Endothelial cell (in vitro differentiated cells): ENCODE measurements at regions not wholly inside any gene's neighbourhood (a gene's known extent, or its start where the extent isn't known, plus 50 kb on each side); places are given as distances from the start of the nearest gene placed in this dataset.

ENCODE experiments used
- DNase-seq: peaks from one replicate; pipeline ENCODE4 v3.0.0; 2021; ENCODE audit warnings: low spot score
- H3K27ac Mint-ChIP-seq: one replicate; pipeline ENCODE4 v1.8.0; 2021; ENCODE audit warnings: mixed read lengths, inconsistent platforms; ENCODE audit not compliant: unreplicated experiment
- H3K27me3 Mint-ChIP-seq: one replicate; pipeline ENCODE4 v1.8.0; 2021; ENCODE audit warnings: mild to moderate bottlenecking, moderate library complexity, mixed read lengths, inconsistent platforms; ENCODE audit not compliant: unreplicated experiment
- H3K36me3 Mint-ChIP-seq: one replicate; pipeline ENCODE4 v1.8.0; 2021; ENCODE audit warnings: mild to moderate bottlenecking, low read depth, mixed read lengths, inconsistent platforms; ENCODE audit not compliant: unreplicated experiment
- H3K4me1 Mint-ChIP-seq: one replicate; pipeline ENCODE4 v1.8.0; 2021; ENCODE audit warnings: mild to moderate bottlenecking, mixed read lengths, inconsistent platforms; ENCODE audit not compliant: unreplicated experiment
- H3K4me3 Mint-ChIP-seq: one replicate; pipeline ENCODE4 v1.8.0; 2021; ENCODE audit warnings: mild to moderate bottlenecking, mixed read lengths, inconsistent platforms; ENCODE audit not compliant: unreplicated experiment
- H3K9me3 Mint-ChIP-seq: one replicate; pipeline ENCODE4 v1.8.0; 2021; ENCODE audit warnings: mixed read lengths, inconsistent platforms; ENCODE audit not compliant: unreplicated experiment
- TF ChIP-seq, protein P1 (sequence below): fragments of 200-600 bp; sonication (generic); IDR thresholded peaks from one replicate; pipeline ENCODE4 v1.5.0; 2021; ENCODE audit warnings: antibody characterized with exemption; ENCODE audit not compliant: unreplicated experiment

DNA sequence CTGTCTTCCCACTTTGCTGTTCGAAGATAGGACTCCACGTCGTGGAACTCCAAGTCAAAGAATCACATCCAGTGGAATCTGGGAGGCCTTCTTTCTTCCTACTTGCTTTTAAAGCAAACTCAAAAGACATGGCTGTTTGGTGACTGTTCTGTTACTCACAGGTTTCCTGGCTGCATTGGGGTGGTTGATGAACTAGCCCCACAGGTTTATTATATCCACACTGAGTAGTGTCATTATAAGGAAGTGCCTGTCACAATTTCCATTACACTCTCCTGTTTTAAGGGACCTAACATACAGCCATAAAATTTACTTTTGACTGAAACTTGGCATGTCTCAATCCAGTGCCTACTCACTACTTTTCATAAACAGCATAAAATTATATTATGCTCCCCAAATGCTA is 287.3 kb upstream of the SP4 start:
- DNase-seq, result no peak
- Mint-ChIP-seq H3K27me3 (peaks cover 2% of the 10 kb centered on the region), H3K36me3 (no peaks in the 10 kb centered on the region), H3K9me3 (no peaks in the 10 kb centered on the region), H3K4me1 (no peaks in the 10 kb centered on the region), H3K4me3 (no peak overlapping the region), H3K27ac (no peak overlapping the region)
- TF ChIP-seq, protein P1, sequence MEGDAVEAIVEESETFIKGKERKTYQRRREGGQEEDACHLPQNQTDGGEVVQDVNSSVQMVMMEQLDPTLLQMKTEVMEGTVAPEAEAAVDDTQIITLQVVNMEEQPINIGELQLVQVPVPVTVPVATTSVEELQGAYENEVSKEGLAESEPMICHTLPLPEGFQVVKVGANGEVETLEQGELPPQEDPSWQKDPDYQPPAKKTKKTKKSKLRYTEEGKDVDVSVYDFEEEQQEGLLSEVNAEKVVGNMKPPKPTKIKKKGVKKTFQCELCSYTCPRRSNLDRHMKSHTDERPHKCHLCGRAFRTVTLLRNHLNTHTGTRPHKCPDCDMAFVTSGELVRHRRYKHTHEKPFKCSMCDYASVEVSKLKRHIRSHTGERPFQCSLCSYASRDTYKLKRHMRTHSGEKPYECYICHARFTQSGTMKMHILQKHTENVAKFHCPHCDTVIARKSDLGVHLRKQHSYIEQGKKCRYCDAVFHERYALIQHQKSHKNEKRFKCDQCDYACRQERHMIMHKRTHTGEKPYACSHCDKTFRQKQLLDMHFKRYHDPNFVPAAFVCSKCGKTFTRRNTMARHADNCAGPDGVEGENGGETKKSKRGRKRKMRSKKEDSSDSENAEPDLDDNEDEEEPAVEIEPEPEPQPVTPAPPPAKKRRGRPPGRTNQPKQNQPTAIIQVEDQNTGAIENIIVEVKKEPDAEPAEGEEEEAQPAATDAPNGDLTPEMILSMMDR, result no peak

GRCh38 chr7:21141476-21141875 is 286.4 kb upstream of the SP4 start:
- Mint-ChIP-seq H3K36me3 (no peaks in the 10 kb centered on the region), H3K27ac (no peak overlapping the region), H3K27me3 (peaks cover 3% of the 10 kb centered on the region), H3K4me1 (no peaks in the 10 kb centered on the region), H3K9me3 (no peaks in the 10 kb centered on the region), H3K4me3 (no peak overlapping the region)
- TF ChIP-seq, protein P1, result no peak
- no peak for DNase-seq

DNA sequence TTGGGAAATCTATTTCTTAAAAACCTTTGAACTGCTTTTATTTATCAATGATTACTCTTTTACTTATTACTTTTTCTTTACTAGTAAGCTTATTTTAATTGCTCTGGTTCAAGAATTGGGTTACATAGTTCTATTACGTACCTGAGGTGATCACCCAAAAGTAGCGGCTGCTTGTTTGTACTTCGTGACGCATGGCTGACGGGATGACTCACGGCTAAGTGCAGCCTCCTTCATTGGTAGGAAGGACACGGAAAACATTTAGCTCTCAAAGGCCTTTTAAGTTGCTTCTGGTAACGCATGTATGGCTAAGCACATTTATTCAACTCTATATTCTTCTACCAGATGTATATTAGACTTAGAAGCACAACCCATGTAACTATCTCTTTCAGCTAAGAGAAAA is 285.8 kb upstream of the SP4 start:
- DNase-seq, result no peak
- H3K36me3 Mint-ChIP-seq, result no peaks in the 10 kb centered on the region
- no peak overlapping the region for H3K4me3 Mint-ChIP-seq
- peaks cover 3% of the 10 kb centered on the region for H3K27me3 Mint-ChIP-seq
- no peak overlapping the region for H3K27ac Mint-ChIP-seq
- H3K4me1 Mint-ChIP-seq, result no peaks in the 10 kb centered on the region
- H3K9me3 Mint-ChIP-seq, result no peaks in the 10 kb centered on the region
- TF ChIP-seq, protein P1, result no peak

- Mint-ChIP-seq H3K27ac (no peak overlapping the region), H3K4me1 (no peaks in the 10 kb centered on the region), H3K4me3 (no peak overlapping the region), H3K9me3 (no peaks in the 10 kb centered on the region), H3K36me3 (no peaks in the 10 kb centered on the region), H3K27me3 (peaks cover 5% of the 10 kb centered on the region)
- no peak for DNase-seq
- TF ChIP-seq, protein P1, result no peak
These were observed 281.1 kb upstream of the SP4 start for GRCh38 chr7:21146642-21147423.

DNA sequence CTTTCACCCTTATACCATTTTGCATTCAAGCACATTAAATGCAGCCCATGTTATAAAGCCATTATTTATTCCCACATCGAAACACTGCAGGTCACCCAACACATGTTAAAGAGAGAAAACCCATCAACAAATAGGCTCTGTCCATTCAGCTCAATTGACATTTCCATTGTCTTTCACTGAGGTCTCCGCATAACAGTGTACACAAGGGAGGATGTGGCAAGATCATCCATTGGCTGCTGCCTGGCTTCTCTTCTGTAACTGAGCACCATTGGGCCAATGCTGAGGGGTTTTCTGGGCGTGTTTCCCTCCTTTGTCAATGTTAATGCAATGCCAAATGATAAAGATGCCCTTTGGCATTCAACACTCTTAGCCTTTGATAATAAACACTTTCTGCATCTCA is 278.1 kb upstream of the SP4 start:
- Mint-ChIP-seq H3K4me3 (no peak overlapping the region), H3K27ac (no peak overlapping the region), H3K9me3 (no peaks in the 10 kb centered on the region), H3K4me1 (no peaks in the 10 kb centered on the region), H3K27me3 (peaks cover 5% of the 10 kb centered on the region), H3K36me3 (no peaks in the 10 kb centered on the region)
- no peak for DNase-seq
- TF ChIP-seq, protein P1, result no peak
